ENCODE measurements at regions not wholly inside any gene's neighbourhood (a gene's known extent, or its start where the extent isn't known, plus 50 kb on each side); places are given as distances from the start of the nearest gene placed in this dataset.

DNA sequence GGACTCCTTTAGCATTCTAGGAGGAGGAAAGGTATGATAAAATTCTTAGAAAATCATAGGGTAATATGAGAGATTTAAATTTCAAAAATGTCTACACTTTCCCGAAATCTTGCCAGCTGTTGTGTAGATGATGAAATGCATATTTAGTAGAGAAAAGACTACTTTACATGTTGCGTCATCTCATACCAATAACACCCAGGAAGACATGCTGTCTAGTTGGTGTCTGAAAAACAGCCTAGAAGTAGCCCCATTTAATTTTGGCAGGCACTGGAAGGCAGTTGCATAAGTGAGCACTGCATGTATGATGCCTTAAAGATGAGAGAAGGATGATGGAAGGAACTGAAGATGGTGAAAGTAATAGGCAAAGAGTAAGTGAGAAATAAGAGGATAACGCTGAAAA lies 310.5 kb upstream of the TPM1 start:
- Mint-ChIP-seq H3K4me1 (ENCODE audit: low read depth, unreplicated experiment) (no peaks in the 10 kb centered on the region), H3K9me3 (ENCODE audit: low read depth, unreplicated experiment) (no peaks in the 10 kb centered on the region), H3K36me3 (ENCODE audit: insufficient read depth, unreplicated experiment) (no peaks in the 10 kb centered on the region), H3K27me3 (ENCODE audit: unreplicated experiment) (no peaks in the 10 kb centered on the region), H3K27ac (ENCODE audit: unreplicated experiment) (no peak overlapping the region), H3K4me3 (ENCODE audit: low read depth, unreplicated experiment) (no peak overlapping the region)
- intact Hi-C loops (cut with micrococcal nuclease; ENCODE audit: unreplicated experiment) = no loop called here
- CTCF ChIA-PET = interaction anchor here (1.9 kb wide), 1 partner anchor 10 kb away, joined by 7 read pairs; no protein-coding TSS in a partner anchor
- TF ChIP-seq, protein P1, sequence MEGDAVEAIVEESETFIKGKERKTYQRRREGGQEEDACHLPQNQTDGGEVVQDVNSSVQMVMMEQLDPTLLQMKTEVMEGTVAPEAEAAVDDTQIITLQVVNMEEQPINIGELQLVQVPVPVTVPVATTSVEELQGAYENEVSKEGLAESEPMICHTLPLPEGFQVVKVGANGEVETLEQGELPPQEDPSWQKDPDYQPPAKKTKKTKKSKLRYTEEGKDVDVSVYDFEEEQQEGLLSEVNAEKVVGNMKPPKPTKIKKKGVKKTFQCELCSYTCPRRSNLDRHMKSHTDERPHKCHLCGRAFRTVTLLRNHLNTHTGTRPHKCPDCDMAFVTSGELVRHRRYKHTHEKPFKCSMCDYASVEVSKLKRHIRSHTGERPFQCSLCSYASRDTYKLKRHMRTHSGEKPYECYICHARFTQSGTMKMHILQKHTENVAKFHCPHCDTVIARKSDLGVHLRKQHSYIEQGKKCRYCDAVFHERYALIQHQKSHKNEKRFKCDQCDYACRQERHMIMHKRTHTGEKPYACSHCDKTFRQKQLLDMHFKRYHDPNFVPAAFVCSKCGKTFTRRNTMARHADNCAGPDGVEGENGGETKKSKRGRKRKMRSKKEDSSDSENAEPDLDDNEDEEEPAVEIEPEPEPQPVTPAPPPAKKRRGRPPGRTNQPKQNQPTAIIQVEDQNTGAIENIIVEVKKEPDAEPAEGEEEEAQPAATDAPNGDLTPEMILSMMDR (IDR thresholded peaks at IDR 0.05; ENCODE audit: unreplicated experiment) = no peak
- BruUV-seq (replicated peaks) = no TSS peak
- no peak for DNase-seq

DNA sequence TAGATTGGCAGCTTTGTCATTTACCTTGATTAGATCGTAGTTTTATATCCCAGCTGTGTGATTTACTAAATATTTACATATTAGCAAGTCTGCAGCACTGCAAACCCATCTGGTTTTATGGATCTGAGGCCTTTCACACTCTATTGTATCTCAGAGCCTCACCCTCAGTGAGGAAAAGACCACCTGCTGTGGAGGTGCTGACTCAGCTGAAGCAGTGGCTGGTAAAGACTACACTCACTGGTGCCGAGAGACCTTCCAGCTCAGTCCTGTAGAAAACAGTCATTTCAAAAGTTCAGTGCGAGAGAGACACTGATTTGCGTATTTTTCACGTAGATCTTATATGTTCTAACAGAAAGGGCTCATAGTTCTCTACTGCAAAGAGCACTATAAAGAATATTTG lies 307.8 kb upstream of the TPM1 start:
- BruUV-seq (replicated peaks) = no TSS peak
- no peaks in the 10 kb centered on the region for H3K27me3 Mint-ChIP-seq (ENCODE audit: unreplicated experiment)
- TF ChIP-seq, protein P1 (IDR thresholded peaks at IDR 0.05; ENCODE audit: unreplicated experiment) = no peak
- no peak overlapping the region for H3K27ac Mint-ChIP-seq (ENCODE audit: unreplicated experiment)
- H3K36me3 Mint-ChIP-seq (ENCODE audit: insufficient read depth, unreplicated experiment) = no peaks in the 10 kb centered on the region
- no peaks in the 10 kb centered on the region for H3K9me3 Mint-ChIP-seq (ENCODE audit: low read depth, unreplicated experiment)
- DNase-seq = no peak
- intact Hi-C loops (cut with micrococcal nuclease; ENCODE audit: unreplicated experiment) = no loop called here
- CTCF ChIA-PET = no interaction called here
- H3K4me3 Mint-ChIP-seq (ENCODE audit: low read depth, unreplicated experiment) = no peak overlapping the region
- peaks cover 16% of the 10 kb centered on the region for H3K4me1 Mint-ChIP-seq (ENCODE audit: low read depth, unreplicated experiment)

DNA sequence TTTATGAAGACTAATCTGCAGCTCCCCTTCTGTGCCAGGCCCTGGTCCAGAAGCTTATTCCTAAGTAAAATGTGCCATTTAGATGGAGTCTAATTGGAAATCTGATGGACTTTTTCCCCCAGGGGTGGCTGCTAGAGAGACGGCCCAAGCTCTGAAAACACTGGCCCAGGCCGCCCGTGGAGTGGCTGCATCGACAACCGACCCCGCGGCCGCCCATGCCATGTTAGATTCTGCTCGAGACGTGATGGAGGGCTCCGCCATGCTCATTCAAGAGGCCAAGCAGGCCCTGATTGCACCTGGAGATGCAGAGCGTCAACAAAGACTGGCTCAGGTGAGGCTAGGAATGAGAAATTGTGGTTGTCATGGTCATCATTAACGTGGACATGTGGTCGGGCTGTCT lies 305.8 kb upstream of the TPM1 start:
- no peaks in the 10 kb centered on the region for H3K27me3 Mint-ChIP-seq (ENCODE audit: unreplicated experiment)
- CTCF ChIA-PET = interaction anchor here (0.6 kb wide), 1 partner anchor 192 kb away, joined by 4 read pairs; no protein-coding TSS in a partner anchor
- no peaks in the 10 kb centered on the region for H3K9me3 Mint-ChIP-seq (ENCODE audit: low read depth, unreplicated experiment)
- H3K27ac Mint-ChIP-seq (ENCODE audit: unreplicated experiment) = no peak overlapping the region
- H3K4me3 Mint-ChIP-seq (ENCODE audit: low read depth, unreplicated experiment) = no peak overlapping the region
- TF ChIP-seq, protein P1 (IDR thresholded peaks at IDR 0.05; ENCODE audit: unreplicated experiment) = no peak
- peaks cover 16% of the 10 kb centered on the region for H3K4me1 Mint-ChIP-seq (ENCODE audit: low read depth, unreplicated experiment)
- H3K36me3 Mint-ChIP-seq (ENCODE audit: insufficient read depth, unreplicated experiment) = no peaks in the 10 kb centered on the region
- DNase-seq = no peak
- BruUV-seq (replicated peaks) = no TSS peak
- intact Hi-C loops (cut with micrococcal nuclease; ENCODE audit: unreplicated experiment) = no loop called here

- intact Hi-C loops (cut with micrococcal nuclease; ENCODE audit: unreplicated experiment) = no loop called here
- Mint-ChIP-seq H3K27me3 (ENCODE audit: unreplicated experiment) (no peaks in the 10 kb centered on the region), H3K9me3 (ENCODE audit: low read depth, unreplicated experiment) (no peaks in the 10 kb centered on the region), H3K4me1 (ENCODE audit: low read depth, unreplicated experiment) (peaks cover 22% of the 10 kb centered on the region), H3K27ac (ENCODE audit: unreplicated experiment) (no peak overlapping the region), H3K36me3 (ENCODE audit: insufficient read depth, unreplicated experiment) (no peaks in the 10 kb centered on the region), H3K4me3 (ENCODE audit: low read depth, unreplicated experiment) (no peak overlapping the region)
- no peak for DNase-seq
- no TSS peak for BruUV-seq (replicated peaks)
- TF ChIP-seq, protein P1 (IDR thresholded peaks at IDR 0.05; ENCODE audit: unreplicated experiment) = no peak
- CTCF ChIA-PET = no interaction called here
Measured at GRCh38 chr15:62737551-62737950, 305.0 kb upstream of the TPM1 start.

Measured in Calu3 (cell line).